22Rv1 (cell line): ENCODE measurements at regions not wholly inside any gene's neighbourhood (a gene's known extent, or its start where the extent isn't known, plus 50 kb on each side); places are given as distances from the start of the nearest gene placed in this dataset.

Source experiments
- CTCF ChIP-seq: fragments of 450-650 bp; IDR thresholded peaks from 2 replicates; pipeline ENCODE4 v1.5.1; 2017; ENCODE audit warnings: mild to moderate bottlenecking
- ZFX ChIP-seq: fragments of 450-650 bp; IDR thresholded peaks from 2 replicates; pipeline ENCODE4 v1.6.1; 2017; ENCODE audit warnings: antibody characterized with exemption, borderline replicate concordance

- TF ChIP-seq CTCF (no peak), ZFX (no peak)
Observed at GRCh38 chr1:112172294-112172882, 182.9 kb upstream of the KCND3 start.
